GM21528 (cell line): ENCODE measurements at regions not wholly inside any gene's neighbourhood (a gene's known extent, or its start where the extent isn't known, plus 50 kb on each side); places are given as distances from the start of the nearest gene placed in this dataset.
"Not testable (repeated sequence)": the region's sequence is repeated elsewhere in the genome, so short reads cannot be mapped to it uniquely, and the experiment has no call there.

ENCODE experiments used
- ATAC-seq: cut with Tn5 transposase; IDR thresholded peaks from one replicate; pipeline ENCODE4 v1.9.1; 2021; ENCODE audit warnings: mild to moderate bottlenecking, moderate library complexity; ENCODE audit not compliant: unreplicated experiment, low FRiP score

DNA sequence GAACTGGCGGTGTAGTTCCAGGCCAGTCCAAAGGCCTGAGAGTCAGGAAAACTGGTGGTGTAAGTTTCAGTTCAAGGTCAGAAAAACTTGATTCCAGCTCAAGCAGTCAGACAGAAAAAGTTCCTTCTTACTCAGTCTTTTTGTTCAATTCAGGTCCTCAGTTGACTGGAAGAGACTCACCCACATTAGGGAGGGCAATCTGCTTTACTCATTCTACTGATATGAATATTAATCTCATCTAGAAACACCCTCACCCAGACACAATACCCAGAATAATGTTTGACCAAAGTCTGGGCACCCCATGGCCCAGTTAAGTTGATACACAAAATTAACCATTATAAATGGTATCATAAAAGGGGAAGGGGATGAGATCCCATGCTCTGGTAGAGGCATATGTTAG lies 50.1 kb upstream of the LTA4H start:
- no peak for ATAC-seq

DNA sequence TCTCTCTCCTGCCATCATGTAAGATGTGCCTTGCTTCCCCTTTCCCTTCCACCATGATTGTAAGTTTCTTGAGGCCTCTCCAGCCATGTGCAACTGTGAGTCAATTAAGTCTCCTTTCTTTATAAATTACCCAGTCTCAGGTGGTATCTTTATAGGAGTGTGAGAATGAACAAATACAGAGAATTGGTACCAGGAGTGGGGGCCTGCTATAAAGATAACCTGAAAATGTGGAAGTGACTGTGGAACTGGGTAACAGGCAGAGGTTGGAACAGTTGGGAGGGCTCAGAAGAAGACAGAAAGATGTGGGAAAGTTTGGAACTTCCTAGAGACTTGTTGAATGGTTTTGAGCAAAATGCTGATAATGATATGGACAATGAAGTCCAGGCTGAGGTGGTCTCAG lies 50.8 kb upstream of the LTA4H start:
- ATAC-seq, result not testable (repeated sequence)

DNA sequence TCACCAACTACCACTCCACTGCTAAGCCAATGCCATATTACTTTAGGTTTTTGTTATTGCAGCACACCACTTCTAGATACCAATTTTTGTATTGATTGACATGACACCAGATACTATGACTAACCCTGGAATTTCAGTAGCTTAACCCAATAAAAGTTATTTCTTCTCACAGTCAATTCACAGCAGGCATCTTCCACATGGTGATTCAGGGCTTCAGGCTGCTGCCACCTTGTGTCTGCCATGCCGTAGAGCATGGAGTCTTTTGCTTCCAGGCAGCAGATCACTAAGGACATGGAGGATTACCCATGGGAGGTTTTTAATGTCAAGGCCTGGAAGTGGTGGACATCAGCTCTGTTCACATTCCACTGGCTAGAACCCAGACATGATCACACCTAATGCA lies 56.4 kb upstream of the LTA4H start:
- ATAC-seq, result no peak

DNA sequence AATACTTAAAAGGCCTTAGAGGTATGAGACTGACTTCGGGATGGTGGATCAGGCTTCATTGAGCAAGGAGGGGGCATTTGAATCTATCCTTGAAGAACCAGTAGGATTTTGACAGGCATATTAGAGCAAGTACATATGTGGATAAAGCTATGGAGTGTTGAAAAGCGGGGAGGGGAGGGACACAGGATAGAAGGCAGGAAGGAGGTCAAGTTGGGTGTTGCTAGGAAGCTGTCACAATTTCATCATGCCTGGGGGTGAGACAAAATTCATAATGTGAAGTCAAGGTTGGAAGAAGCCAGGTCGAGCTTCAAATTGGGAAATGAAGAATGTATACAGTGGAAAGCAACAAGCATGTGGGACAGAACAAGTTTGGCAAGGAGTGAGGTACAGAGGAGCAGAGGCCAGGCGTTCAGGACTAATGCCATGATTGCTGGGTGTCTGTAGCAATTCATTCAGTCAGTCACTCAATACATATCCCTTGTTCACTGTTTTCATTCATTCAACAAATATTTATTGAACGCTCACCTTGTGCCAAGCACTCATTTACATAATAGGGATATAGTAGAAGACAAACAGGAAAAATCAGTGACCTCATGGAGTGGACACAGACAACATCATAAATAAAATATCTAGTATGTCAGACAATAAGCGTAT lies 58.3 kb upstream of the LTA4H start:
- no peak for ATAC-seq

DNA sequence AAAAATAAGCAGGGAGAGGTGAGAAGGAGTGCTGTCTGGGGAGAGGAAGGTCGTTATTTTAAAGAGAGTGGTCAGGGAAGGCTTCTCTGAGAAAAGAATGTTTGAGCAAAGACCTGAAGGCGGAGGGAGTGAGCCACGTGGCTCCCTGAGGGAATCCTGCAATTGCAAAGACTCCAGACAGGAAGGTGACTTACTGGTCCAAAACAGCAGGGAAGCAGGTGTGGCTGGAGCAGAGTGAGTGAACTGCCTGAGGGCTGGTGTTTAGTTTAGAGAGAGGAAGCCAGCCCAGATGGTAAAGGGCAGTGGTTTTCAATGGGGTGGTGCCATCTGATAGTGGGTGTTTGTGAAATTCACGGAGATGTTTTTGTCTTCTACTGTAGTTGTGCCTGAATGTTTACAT lies 58.8 kb upstream of the LTA4H start:
- no peak for ATAC-seq

DNA sequence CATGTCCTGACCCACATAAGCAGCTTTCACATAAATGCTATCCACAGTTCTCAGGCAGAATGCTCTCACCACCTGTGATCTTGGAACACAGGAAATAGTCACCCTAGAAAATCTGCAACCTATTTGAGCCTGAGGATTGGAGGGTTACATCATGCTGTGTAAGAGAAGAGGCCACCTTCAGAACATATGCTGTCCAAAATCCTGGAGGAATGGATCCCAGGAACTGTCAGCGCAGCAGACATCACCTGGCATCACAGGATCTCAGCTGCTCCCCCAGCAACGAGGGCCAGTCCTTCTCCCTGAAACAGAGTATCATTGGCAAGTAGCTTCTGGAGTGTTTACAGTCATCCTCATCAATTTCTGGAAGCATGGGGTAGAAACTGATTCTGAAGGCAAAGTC lies 63.2 kb upstream of the LTA4H start:
- no peak for ATAC-seq

DNA sequence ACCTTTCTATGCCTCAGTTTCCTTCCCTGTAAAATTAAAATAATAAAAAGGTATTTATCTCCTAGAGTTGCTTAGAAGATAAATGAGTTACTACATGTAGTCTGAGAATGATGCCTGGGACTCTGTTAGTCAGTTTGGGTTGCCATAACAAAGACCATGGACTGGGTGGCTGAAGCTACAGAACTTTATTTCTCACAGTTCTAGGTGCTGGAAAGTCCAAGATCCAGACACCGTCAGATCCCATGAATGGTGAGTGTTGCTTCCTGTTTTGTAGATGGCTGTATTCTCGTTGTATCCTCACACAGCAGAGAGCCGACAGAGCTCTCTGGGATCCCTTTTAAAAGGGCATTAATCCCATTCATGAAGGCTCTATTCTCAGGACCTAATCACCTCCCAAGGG lies 64.0 kb upstream of the LTA4H start:
- ATAC-seq, result no peak

DNA sequence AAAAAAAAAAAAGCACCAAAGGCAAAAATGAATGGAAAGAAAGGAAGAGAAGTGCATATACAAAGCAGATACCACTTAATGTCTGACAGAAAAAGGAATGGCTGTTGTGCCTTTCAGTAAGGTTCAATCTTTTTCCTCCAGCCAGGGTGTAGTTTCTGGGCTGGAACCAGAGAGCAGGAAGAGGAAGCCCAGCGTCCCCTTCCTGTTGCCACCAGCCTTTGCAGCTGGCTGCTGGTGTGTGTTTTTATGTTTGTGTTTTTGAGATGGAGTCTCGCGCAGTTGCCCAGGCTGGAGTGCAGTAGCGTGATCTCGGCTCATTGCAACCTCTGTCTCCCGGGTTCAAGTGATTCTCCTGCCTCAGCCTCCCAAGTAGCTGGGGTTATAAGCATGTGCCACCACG lies 64.6 kb upstream of the LTA4H start:
- no peak for ATAC-seq

DNA sequence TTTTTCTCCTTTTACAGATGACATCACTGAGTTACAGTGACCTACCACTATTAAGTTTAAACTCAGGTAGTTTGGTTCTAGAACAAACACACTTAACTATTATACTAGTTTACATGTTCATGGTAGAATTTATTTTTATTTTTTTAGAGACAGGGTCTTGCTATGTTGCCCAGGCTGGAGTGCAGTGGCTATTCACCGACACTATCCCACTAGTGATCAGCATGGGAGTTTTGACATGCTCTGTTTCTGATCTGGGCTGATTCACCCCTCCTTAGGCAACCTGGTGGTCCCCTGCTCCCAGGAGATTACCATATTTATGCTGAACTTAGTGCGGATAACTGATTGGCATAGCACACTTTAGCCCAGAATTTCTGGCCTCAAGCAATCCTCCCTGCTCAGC lies 66.4 kb upstream of the LTA4H start:
- ATAC-seq, result no peak

DNA sequence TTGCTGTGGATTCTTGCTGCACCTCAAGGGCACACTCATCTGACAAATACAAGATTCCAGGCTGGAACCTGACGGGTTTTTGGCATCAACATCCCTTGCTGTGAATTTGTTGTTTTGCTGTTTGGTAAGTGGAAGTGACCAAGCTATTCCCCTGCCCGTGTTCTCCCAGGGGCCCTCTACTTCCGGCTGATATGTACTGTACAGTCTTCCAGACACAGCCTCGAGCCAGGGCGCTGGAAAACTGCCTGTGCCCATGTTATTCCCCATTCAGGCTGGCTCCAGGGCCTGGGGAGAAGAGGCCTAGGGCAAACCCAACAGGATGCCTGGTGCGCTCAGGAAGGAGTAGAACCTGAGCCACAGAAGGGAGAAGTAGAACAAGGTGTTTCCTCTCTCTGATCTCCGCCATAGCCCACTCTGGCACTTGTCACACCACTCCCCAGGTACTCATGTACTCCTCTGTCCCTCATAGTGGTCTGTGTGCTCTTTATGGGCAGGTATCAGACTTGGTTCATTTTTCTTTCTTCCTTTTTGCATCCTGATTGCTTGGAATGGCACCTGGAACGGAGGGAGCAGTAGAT lies 67.8 kb upstream of the LTA4H start:
- ATAC-seq, result no peak

DNA sequence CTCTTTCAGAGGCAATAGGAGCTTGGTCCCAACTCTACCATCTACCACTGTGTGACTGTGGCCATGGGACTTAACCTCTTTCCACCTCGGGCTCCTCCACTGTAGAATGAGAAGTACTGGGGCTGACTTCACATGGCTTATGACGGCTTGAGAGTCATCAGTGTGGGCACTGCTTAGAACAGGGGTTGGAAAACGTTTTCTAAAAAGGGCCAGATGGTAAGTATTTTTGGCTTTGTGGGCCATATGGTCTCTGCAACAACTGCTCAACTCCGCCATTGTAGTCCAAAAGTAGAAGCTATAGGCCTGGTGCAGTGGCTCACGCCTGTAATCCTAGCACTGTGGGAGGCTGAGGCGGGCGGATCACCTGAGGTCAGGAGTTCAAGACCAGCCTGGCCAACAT lies 69.2 kb upstream of the LTA4H start:
- no peak for ATAC-seq

DNA sequence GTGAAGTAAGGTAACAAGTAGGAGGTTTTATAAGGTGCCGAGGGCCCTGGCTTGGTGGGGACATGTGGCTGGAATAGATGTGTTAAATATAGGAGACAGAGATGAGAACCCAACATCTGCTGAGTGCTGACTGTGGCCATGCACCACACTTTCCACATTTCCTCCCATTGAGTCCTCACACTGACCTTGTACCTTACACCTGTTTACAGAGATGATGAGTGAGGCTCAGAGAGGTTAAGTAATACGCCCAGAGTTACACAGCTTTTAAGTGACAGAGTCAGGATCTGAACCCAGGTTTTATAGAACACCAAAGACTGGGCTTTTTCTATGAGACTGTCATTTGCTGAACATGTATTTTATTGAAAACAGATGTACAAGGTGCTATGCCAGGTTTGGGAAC lies 70.8 kb upstream of the LTA4H start:
- ATAC-seq, result no peak

DNA sequence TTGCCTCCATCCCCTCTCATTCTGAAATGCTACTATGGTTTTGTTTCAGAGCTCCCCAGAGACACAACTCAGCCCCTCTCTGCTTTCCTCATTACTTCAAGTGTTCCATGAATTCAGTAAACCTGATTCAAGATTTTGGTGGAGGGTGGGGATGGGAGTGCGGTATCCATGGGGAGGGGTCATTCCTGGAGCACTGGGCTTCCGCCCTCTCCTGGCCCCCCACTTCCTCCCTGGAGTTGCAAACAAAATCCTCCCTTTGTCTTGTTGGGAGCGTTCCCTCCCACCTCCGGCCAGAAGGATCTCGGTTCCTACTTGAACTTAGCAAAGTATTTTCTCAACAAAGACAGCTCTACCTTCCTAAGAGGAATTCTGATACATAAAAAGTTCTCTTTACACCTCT lies 71.8 kb upstream of the LTA4H start:
- ATAC-seq, result no peak

DNA sequence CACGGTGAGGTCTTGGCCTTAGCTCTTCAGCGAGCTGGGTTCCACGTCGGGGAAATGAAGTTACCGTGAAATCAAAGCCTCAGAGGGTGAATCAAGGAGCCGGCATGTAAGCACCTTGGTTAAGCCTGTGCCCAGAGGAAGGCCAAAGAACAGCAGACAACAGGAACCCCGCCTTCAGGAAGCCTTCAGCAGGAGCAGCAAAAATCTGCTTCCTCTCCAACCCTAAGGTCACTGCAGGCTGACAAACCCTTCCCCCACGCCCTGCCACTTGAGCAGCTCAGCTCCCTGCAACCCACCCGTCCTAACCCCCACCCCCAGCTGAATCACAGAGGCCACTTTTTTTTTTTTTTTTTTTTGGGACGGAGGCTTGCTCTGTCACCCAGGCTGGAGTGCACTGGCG lies 72.9 kb upstream of the LTA4H start:
- ATAC-seq, result no peak

DNA sequence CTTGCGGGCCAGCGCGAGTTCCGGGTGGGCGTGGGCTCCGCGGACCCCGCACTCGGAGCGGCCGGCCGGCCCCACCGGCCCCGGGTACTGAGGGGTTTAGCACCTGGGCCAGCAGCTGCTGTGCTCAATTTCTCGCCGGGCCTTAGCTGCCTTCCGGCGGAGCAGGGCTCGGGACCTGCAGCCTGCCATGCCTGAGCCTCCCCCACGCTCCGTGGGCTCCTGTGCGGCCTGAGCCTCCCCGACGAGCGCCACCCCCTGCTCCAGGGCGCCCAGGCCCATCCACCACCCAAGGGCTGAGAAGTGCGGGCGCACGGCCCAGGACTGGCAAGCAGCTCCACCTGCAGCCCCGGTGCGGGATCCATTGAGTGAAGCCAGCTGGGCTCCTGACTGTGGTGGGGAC lies 73.6 kb upstream of the LTA4H start:
- not testable (repeated sequence) for ATAC-seq

DNA sequence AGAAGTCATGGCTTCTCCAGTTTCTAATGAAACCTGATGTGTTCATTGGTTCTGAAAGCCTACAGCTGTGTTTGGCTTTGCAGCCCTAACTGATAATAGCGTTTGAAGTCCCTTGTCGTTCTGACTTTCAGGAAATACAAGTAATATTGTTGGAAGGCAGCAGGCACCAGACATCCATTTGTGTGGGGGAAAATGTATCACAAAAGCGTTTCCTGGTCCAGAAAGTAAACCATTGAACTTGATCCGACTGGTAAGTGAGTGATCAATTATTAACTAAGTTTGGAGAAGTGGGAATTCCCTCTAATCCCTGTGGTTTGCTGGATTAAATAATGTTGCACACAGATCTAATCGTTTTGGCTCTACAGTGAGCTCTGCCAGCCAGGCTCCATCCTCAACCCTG lies 77.3 kb upstream of the LTA4H start:
- ATAC-seq, result no peak

DNA sequence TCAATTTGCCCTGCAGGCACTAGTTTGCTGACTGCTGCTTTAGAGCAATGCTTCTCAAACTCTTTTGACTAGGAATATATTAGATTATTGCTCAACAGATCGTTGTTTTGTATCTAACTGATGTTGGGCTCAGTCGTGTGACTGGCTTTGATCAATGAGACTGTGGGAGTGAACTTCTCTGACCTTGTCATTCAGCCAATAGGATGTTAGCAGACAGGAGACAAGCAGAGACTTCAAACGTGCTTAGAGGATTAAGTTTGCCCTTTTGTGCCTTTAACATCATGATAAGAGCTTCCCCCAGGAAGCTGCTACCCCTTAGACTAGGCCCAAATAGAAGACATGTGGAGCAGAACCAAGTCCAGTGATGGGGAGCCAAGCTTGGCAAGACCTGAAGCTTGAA lies 76.7 kb upstream of the ELK3 start:
- ATAC-seq, result no peak

DNA sequence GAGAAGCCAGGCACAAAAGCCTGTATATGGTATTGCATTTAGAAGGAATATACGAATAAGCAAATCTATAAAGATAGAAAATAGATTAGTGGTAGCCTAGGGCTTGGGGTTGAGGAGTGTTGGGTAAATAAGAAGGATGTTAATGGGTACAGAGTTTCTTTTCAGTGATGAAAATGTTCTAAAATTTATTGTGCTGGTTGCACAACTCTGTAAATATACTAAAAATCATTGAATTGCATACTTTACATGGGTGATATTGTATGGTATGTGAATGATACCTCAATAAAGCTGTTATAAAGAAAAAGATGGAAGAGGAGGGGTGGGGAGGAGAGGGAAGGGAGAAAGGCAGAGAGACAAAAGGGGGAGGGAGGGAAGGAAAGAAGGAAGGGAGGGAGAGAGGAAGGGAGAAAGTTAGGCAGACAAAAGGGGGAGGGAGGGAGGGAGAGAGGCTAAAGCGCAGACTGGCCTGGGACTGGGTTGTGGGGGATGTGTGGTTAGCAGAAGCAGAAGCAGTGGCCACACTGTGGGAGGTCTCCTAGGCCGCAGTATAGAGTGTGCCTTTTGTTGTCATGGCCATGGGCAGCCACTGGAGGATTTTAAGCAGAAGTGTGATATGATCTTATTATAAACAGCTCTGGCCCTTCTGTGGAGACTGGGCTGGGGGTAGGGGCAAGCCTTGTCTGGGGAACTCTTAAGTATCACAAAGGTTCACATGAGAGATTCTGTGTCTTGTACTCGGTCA lies 73.6 kb upstream of the ELK3 start:
- ATAC-seq, result peak; percentile 86

DNA sequence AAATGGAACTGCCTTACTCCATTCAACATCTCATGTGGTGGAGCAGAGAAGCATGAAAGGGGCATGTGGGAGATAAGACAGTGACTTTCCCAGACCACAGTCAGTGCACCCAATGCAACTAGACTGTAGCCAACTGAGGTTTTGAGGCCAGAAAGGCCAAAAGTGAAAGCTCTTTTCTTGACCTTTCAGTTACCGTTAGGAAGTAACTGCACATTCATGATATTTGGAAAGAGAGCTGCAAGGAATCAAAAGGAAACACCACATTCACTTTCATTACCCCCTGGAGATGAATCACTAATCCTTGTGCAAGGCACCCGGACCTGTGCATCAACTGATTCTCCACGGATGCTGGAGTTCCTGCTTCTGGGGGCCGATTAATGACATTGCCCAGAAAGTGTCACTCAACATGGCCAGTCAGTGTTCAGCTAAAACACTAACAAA lies 72.9 kb upstream of the ELK3 start:
- ATAC-seq, result peak; percentile 62

DNA sequence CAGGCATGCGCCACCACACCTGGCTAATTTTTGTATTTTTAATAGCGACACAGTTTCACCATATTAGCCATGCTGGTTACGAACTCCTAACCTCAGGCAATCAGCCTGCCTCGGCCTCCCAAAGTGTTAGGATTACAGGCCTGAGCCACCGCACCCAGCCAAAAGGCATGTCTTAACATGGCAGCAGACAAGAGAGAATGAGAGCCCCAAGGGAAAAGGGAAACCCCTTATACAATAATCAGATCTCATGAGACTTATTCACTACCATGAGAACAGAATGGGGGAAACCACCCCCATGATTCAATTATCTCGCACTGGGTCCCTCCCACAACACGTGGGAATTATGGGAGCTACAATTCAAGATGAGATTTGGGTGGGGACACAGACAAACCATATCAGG lies 65.9 kb upstream of the ELK3 start:
- ATAC-seq, result not testable (repeated sequence)

DNA sequence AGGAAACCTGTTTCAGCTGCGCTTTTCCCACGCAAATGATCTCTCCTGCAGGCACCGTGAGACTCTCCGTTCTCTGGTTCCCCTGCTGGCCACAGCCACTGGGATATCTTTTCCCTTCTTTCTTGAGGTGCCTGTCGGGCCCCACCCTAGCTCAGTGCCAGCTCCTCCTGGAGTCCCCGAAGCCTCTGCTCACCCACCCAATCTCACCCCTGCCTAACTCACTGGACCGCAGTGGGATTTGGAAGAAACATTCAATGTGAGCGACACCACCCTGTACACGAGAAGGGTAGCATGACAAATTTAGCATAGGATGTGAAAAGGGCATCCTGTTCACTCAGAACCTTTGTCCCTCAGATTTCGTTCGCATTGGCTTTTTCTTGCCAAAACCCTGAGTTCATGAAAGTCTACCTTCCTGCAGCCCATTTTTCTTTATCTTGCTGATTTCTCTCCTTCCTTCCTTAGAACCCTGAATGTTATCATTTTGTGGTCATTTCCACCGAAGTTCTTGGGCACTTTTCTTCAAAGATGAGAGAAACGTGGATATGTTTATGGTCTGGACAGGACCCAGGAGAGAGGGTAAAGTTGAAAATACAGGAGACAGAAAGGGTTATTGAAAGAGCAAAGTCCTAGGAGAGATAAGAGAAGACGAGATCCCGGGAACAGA lies 63.6 kb upstream of the ELK3 start:
- ATAC-seq, result no peak
